Uterus (tissue), 2 donors: ENCODE measurements at regions not wholly inside any gene's neighbourhood (a gene's known extent, or its start where the extent isn't known, plus 50 kb on each side); places are given as distances from the start of the nearest gene placed in this dataset.

Experiments
- POLR2A ChIP-seq, 2 donors: fragments of 450-650 bp; IDR thresholded peaks; one replicate each; pipeline ENCODE4 v1.6.1; 2016; ENCODE audit warnings: antibody characterized with exemption in 2 of 2, mild to moderate bottlenecking in 1 of 2, moderate library complexity in 1 of 2
- TF ChIP-seq, protein P1 (sequence below), 4 experiments: fragments of 200-600 bp in 2 of 4; fragments of 450-650 bp in 2 of 4; sonication (generic) in 2 of 4; IDR thresholded peaks; one replicate each; pipeline ENCODE4 v1.5.1; 2016 to 2019; ENCODE audit warnings: antibody characterized with exemption in 4 of 4, mild to moderate bottlenecking in 2 of 4, moderate library complexity in 1 of 4

DNA sequence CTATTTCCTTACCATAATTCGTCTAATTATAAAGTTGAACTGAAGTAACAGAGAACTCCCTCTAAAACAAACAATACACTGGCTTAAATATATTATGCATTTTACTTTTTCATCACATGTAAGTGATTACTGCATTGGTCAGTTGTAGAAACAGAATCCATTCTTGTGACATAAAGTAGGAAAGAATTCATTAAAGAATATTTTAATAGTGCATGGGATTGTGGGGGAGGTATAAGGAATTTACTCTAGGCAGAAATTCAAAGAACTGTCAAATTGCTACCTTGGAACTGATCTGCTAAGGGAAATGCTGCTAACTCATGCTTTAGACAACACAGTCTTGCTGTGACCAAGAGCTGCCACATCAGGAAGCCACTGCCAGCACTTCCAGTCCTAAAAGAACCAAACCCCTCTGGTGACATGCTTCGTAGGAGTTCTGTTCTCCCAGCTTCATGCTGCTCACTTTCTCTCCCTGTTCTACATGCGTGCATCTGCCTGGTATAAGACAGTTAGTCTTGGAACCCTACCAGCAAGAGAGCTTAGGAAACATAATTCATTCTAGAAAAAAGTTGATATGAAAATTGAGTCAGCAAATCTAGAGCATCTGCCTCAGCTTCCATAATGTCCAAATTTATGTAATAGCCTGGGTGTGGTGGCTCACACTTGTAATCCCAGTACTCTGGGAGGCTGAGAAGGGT is 1137.6 kb upstream of the NXPH2 start:
- TF ChIP-seq POLR2A (IDR thresholded peaks at IDR 0.05) = no peak
- TF ChIP-seq, protein P1, sequence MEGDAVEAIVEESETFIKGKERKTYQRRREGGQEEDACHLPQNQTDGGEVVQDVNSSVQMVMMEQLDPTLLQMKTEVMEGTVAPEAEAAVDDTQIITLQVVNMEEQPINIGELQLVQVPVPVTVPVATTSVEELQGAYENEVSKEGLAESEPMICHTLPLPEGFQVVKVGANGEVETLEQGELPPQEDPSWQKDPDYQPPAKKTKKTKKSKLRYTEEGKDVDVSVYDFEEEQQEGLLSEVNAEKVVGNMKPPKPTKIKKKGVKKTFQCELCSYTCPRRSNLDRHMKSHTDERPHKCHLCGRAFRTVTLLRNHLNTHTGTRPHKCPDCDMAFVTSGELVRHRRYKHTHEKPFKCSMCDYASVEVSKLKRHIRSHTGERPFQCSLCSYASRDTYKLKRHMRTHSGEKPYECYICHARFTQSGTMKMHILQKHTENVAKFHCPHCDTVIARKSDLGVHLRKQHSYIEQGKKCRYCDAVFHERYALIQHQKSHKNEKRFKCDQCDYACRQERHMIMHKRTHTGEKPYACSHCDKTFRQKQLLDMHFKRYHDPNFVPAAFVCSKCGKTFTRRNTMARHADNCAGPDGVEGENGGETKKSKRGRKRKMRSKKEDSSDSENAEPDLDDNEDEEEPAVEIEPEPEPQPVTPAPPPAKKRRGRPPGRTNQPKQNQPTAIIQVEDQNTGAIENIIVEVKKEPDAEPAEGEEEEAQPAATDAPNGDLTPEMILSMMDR (IDR thresholded peaks at IDR 0.05) = no peak
